NCI-H128 (cell line): ENCODE measurements at regions not wholly inside any gene's neighbourhood (a gene's known extent, or its start where the extent isn't known, plus 50 kb on each side); places are given as distances from the start of the nearest gene placed in this dataset.

Source experiments
- DNase-seq: peaks from one replicate; lab custom pipeline; 2025; ENCODE audit not compliant: unreplicated experiment; lab: John Stamatoyannopoulos, UW

- no peak for DNase-seq
These were observed 208.2 kb downstream of the SNX13 start for GRCh38 chr7:17732083-17732482.
